ENCODE measurements at regions not wholly inside any gene's neighbourhood (a gene's known extent, or its start where the extent isn't known, plus 50 kb on each side); places are given as distances from the start of the nearest gene placed in this dataset.

GRCh38 chr2:39558906-39559305, 106.8 kb upstream of the TMEM178A start (continued):
- TF ChIP-seq, protein P1, sequence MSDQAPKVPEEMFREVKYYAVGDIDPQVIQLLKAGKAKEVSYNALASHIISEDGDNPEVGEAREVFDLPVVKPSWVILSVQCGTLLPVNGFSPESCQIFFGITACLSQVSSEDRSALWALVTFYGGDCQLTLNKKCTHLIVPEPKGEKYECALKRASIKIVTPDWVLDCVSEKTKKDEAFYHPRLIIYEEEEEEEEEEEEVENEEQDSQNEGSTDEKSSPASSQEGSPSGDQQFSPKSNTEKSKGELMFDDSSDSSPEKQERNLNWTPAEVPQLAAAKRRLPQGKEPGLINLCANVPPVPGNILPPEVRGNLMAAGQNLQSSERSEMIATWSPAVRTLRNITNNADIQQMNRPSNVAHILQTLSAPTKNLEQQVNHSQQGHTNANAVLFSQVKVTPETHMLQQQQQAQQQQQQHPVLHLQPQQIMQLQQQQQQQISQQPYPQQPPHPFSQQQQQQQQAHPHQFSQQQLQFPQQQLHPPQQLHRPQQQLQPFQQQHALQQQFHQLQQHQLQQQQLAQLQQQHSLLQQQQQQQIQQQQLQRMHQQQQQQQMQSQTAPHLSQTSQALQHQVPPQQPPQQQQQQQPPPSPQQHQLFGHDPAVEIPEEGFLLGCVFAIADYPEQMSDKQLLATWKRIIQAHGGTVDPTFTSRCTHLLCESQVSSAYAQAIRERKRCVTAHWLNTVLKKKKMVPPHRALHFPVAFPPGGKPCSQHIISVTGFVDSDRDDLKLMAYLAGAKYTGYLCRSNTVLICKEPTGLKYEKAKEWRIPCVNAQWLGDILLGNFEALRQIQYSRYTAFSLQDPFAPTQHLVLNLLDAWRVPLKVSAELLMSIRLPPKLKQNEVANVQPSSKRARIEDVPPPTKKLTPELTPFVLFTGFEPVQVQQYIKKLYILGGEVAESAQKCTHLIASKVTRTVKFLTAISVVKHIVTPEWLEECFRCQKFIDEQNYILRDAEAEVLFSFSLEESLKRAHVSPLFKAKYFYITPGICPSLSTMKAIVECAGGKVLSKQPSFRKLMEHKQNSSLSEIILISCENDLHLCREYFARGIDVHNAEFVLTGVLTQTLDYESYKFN (CRISPR knock-in tag; conservative IDR thresholded peaks at IDR 0.05), result no peak
- TF ChIP-seq ZNF615 (CRISPR knock-in tag; IDR thresholded peaks at IDR 0.05; ENCODE audit: borderline replicate concordance), result no peak
- no peak for TF ChIP-seq SIN3A (IDR thresholded peaks at IDR 0.05; ENCODE audit: borderline replicate concordance, low read depth, low read length)

DNA sequence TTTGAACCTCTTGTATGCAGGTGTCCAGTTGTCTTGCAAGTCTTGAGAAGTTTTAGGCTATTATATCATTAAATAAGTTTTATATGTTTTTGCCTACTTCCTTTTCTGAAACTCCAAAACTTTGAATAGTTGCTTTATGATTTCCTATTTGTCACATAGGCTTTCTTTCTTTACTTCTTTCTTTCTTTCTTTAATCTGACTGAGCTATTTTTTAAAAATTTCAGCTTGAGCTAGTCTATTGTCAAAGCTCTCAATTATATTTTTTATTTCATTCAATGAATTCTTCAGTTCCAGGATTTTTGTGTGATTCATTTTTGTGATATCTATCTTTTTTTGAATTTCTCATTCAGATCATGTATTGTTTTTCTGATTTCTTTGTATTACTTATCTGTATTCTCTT, 102.1 kb upstream of the TMEM178A start:
- TF ChIP-seq ZNF121 (CRISPR knock-in tag; IDR thresholded peaks at IDR 0.05) (no peak), ZSCAN12 (CRISPR knock-in tag; IDR thresholded peaks at IDR 0.05) (no peak), SYNCRIP (IDR thresholded peaks at IDR 0.05; ENCODE audit: insufficient read depth, low read depth, low read length) (no peak), ZFYVE20 (CRISPR knock-in tag; IDR thresholded peaks at IDR 0.05; ENCODE audit: borderline replicate concordance, low read depth) (no peak), ZNF160 (CRISPR knock-in tag; IDR thresholded peaks at IDR 0.05) (peak; percentile 81; the same call in 1 of the 2 replicates), ZNF598 (CRISPR knock-in tag; IDR thresholded peaks at IDR 0.05; ENCODE audit: borderline replicate concordance) (no peak)
- TF ChIP-seq, protein P2, sequence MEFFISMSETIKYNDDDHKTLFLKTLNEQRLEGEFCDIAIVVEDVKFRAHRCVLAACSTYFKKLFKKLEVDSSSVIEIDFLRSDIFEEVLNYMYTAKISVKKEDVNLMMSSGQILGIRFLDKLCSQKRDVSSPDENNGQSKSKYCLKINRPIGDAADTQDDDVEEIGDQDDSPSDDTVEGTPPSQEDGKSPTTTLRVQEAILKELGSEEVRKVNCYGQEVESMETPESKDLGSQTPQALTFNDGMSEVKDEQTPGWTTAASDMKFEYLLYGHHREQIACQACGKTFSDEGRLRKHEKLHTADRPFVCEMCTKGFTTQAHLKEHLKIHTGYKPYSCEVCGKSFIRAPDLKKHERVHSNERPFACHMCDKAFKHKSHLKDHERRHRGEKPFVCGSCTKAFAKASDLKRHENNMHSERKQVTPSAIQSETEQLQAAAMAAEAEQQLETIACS (CRISPR knock-in tag; IDR thresholded peaks at IDR 0.05), result no peak
- FAIRE-seq (no peak), ATAC-seq (no peak), DNase-seq (ENCODE audit: low spot score) (no peak)
- BruUV-seq (replicated peaks), result no TSS peak
- POLR2A ChIA-PET, result no interaction called here
- H3K79me2 ChIP-seq (ENCODE audit: insufficient read depth, low read length), result no peaks in the 10 kb centered on the region
- in situ Hi-C loops (cut with HindIII; ENCODE audit: extremely low pct_ligation_motif_present, low pct_unique_long_range_greater_than_20kb) (no loop called here), intact Hi-C loops (cut with micrococcal nuclease; ENCODE audit: unreplicated experiment) (no loop called here)
- H3K4me2 ChIP-seq (ENCODE audit: low read depth, low read length), result no peak overlapping the region
- H3K27me3 ChIP-seq (ENCODE audit: control insufficient read depth in 1 of 2, insufficient read depth in 2 of 2, low read length in 2 of 2), result no peaks in the 10 kb centered on the region
- no peak overlapping the region for H3K27ac ChIP-seq (ENCODE audit: extremely low read length, insufficient read depth, low read length)
- H4K20me1 ChIP-seq (ENCODE audit: insufficient read depth, low read length), result no peaks in the 10 kb centered on the region
- H3K9ac ChIP-seq (ENCODE audit: insufficient read depth, low read depth, low read length), result no peak overlapping the region
- H2AFZ ChIP-seq (ENCODE audit: low read length), result no peak overlapping the region
- H3K36me3 ChIP-seq (replicated peaks in 1 of 2; ENCODE audit: control insufficient read depth in 1 of 2, insufficient read depth in 2 of 2, low read length in 2 of 2), result peaks cover 0 to 5% of the 10 kb centered on the region in 2 experiments; a peak in 2 of 5 replicates
- H3K9me3 ChIP-seq (ENCODE audit: low read length), result peaks cover 27% of the 10 kb centered on the region
- CTCF ChIA-PET (ENCODE audit: low intra/inter-chr PET ratio, low total read pairs), result no interaction called here
- H3K4me3 ChIP-seq (replicated peaks in 1 of 3; ENCODE audit: insufficient read depth in 1 of 3, low read depth in 2 of 3, low read length in 3 of 3), result no peak overlapping the region
- peaks cover 12% of the 10 kb centered on the region for H3K4me1 ChIP-seq (ENCODE audit: insufficient read depth, low read length)
